ENCODE measurements at regions not wholly inside any gene's neighbourhood (a gene's known extent, or its start where the extent isn't known, plus 50 kb on each side); places are given as distances from the start of the nearest gene placed in this dataset.

- Histone ChIP-seq H3K9me3 (ENCODE audit: control insufficient read depth, insufficient read depth, low read depth, low read length) (no peaks in the 10 kb centered on the region), H3K36me3 (ENCODE audit: control insufficient read depth, insufficient read depth, low read length) (no peaks in the 10 kb centered on the region), H3K4me1 (ENCODE audit: control insufficient read depth, extremely low read depth, insufficient read depth, low read length) (no peaks in the 10 kb centered on the region), H3K4me2 (ENCODE audit: extremely low read depth, insufficient read depth, low read length) (no peak overlapping the region), H3K27me3 (ENCODE audit: control insufficient read depth, insufficient read depth, low read length) (no peaks in the 10 kb centered on the region), H3K27ac (ENCODE audit: insufficient read depth, low read length) (no peak overlapping the region), H3K79me2 (ENCODE audit: control insufficient read depth, insufficient read depth, low read length) (no peaks in the 10 kb centered on the region), H3K4me3 (replicated peaks in 1 of 4; ENCODE audit: control extremely low read depth in 1 of 4, insufficient read depth in 1 of 4, low read depth in 3 of 4, low read length in 4 of 4) (no peak overlapping the region), H3K9ac (ENCODE audit: insufficient read depth, low read length) (no peak overlapping the region), H4K20me1 (ENCODE audit: control insufficient read depth, extremely low read depth, insufficient read depth, low read length) (no peaks in the 10 kb centered on the region), H2AFZ (ENCODE audit: low read length) (no peak overlapping the region)
- TF ChIP-seq EZH2 (IDR thresholded peaks at IDR 0.05; ENCODE audit: low read length, missing control alignments): no peak
- TF ChIP-seq, protein P1, sequence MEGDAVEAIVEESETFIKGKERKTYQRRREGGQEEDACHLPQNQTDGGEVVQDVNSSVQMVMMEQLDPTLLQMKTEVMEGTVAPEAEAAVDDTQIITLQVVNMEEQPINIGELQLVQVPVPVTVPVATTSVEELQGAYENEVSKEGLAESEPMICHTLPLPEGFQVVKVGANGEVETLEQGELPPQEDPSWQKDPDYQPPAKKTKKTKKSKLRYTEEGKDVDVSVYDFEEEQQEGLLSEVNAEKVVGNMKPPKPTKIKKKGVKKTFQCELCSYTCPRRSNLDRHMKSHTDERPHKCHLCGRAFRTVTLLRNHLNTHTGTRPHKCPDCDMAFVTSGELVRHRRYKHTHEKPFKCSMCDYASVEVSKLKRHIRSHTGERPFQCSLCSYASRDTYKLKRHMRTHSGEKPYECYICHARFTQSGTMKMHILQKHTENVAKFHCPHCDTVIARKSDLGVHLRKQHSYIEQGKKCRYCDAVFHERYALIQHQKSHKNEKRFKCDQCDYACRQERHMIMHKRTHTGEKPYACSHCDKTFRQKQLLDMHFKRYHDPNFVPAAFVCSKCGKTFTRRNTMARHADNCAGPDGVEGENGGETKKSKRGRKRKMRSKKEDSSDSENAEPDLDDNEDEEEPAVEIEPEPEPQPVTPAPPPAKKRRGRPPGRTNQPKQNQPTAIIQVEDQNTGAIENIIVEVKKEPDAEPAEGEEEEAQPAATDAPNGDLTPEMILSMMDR (conservative IDR thresholded peaks at IDR 0.05 in 1 of 2, IDR thresholded peaks at IDR 0.05 in 1 of 2; ENCODE audit: low read depth in 1 of 2, low read length in 2 of 2): no peak
- no peak for DNase-seq (ENCODE audit: low read depth in 2 of 2)
These were observed 200.7 kb upstream of the PWP1 start for GRCh38 chr12:107484941-107485340.

GRCh38 chr12:107485731-107486130 lies 199.9 kb upstream of the PWP1 start:
- Histone ChIP-seq H3K79me2 (ENCODE audit: control insufficient read depth, insufficient read depth, low read length) (no peaks in the 10 kb centered on the region), H3K27ac (ENCODE audit: insufficient read depth, low read length) (no peak overlapping the region), H3K27me3 (ENCODE audit: control insufficient read depth, insufficient read depth, low read length) (no peaks in the 10 kb centered on the region), H3K4me1 (ENCODE audit: control insufficient read depth, extremely low read depth, insufficient read depth, low read length) (no peaks in the 10 kb centered on the region), H2AFZ (ENCODE audit: low read length) (no peak overlapping the region), H3K36me3 (ENCODE audit: control insufficient read depth, insufficient read depth, low read length) (no peaks in the 10 kb centered on the region), H3K9me3 (ENCODE audit: control insufficient read depth, insufficient read depth, low read depth, low read length) (no peaks in the 10 kb centered on the region), H3K4me3 (replicated peaks in 1 of 4; ENCODE audit: control extremely low read depth in 1 of 4, insufficient read depth in 1 of 4, low read depth in 3 of 4, low read length in 4 of 4) (no peak overlapping the region), H3K4me2 (ENCODE audit: extremely low read depth, insufficient read depth, low read length) (no peak overlapping the region), H4K20me1 (ENCODE audit: control insufficient read depth, extremely low read depth, insufficient read depth, low read length) (no peaks in the 10 kb centered on the region), H3K9ac (ENCODE audit: insufficient read depth, low read length) (no peak overlapping the region)
- DNase-seq (ENCODE audit: low read depth in 2 of 2): peak in 1 of 2 donors; percentile 8
- no peak for TF ChIP-seq EZH2 (IDR thresholded peaks at IDR 0.05; ENCODE audit: low read length, missing control alignments)
- TF ChIP-seq, protein P1 (conservative IDR thresholded peaks at IDR 0.05 in 1 of 2, IDR thresholded peaks at IDR 0.05 in 1 of 2; ENCODE audit: low read depth in 1 of 2, low read length in 2 of 2): no peak

DNA sequence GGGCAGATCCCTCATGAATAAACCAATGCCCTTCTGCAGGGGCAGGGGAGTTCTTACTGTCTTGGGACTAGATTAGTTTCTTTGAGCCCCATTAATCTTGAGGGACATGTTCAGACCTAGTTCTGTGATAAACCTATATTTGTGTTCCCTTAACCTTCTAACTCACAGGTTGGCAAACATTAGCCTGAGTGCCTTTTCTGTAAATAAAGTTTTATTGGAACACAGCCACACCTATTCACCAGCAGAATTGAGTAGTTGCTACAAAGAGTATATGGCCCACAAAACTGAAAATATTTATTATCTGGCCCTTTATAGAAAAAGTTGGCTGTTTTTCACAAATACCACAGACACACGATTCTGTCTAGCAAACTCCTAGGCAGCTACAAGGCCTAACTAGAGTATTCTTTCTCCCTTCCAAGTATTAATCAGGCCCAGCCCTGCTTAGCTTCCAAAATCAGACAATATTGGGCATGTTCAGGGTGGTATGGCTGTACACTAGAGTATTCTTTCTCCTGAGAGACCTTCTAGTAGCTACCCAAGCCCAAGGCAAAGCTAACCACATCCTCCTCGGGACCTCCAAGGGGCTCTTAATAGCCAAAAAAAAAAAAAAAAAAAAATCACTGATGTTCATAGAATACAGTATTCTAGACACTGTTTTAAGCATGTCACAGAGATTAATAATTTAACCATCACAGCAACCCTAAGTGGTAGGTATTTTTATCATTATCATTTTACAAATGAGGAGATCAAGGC lies 199.3 kb upstream of the PWP1 start:
- no peak for TF ChIP-seq EZH2 (IDR thresholded peaks at IDR 0.05; ENCODE audit: low read length, missing control alignments)
- TF ChIP-seq, protein P1 (conservative IDR thresholded peaks at IDR 0.05 in 1 of 2, IDR thresholded peaks at IDR 0.05 in 1 of 2; ENCODE audit: low read depth in 1 of 2, low read length in 2 of 2): no peak
- H3K27me3 ChIP-seq (ENCODE audit: control insufficient read depth, insufficient read depth, low read length): no peaks in the 10 kb centered on the region
- DNase-seq (ENCODE audit: low read depth in 2 of 2): no peak
- no peak overlapping the region for H3K4me2 ChIP-seq (ENCODE audit: extremely low read depth, insufficient read depth, low read length)
- H3K4me1 ChIP-seq (ENCODE audit: control insufficient read depth, extremely low read depth, insufficient read depth, low read length): no peaks in the 10 kb centered on the region
- H3K36me3 ChIP-seq (ENCODE audit: control insufficient read depth, insufficient read depth, low read length): no peaks in the 10 kb centered on the region
- H2AFZ ChIP-seq (ENCODE audit: low read length): no peak overlapping the region
- no peaks in the 10 kb centered on the region for H4K20me1 ChIP-seq (ENCODE audit: control insufficient read depth, extremely low read depth, insufficient read depth, low read length)
- no peaks in the 10 kb centered on the region for H3K9me3 ChIP-seq (ENCODE audit: control insufficient read depth, insufficient read depth, low read depth, low read length)
- no peak overlapping the region for H3K27ac ChIP-seq (ENCODE audit: insufficient read depth, low read length)
- H3K4me3 ChIP-seq (replicated peaks in 1 of 4; ENCODE audit: control extremely low read depth in 1 of 4, insufficient read depth in 1 of 4, low read depth in 3 of 4, low read length in 4 of 4): no peak overlapping the region
- no peaks in the 10 kb centered on the region for H3K79me2 ChIP-seq (ENCODE audit: control insufficient read depth, insufficient read depth, low read length)
- H3K9ac ChIP-seq (ENCODE audit: insufficient read depth, low read length): no peak overlapping the region

Data from fibroblast of lung (primary cell).